ENCODE measurements at regions not wholly inside any gene's neighbourhood (a gene's known extent, or its start where the extent isn't known, plus 50 kb on each side); places are given as distances from the start of the nearest gene placed in this dataset.

DNA sequence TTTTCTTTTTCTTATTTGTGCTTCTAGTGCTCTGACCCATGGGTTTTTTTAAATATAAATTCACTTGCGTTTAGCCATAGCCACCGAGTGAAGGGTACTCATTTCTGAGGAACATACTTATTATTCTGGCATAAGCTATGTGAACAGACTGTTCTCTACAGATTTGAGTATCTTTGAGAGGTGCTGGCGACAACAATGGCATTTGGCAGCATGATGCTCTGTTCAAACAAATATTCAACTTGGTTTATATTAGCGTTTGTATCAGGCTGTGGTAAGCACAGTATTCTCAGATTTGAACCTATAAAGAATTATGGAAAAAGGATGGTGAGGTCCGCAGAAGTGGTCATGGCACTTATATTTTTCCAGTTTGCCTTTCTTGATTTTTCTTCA, 108.7 kb upstream of the LIMCH1 start:
- DNase-seq = no peak

DNA sequence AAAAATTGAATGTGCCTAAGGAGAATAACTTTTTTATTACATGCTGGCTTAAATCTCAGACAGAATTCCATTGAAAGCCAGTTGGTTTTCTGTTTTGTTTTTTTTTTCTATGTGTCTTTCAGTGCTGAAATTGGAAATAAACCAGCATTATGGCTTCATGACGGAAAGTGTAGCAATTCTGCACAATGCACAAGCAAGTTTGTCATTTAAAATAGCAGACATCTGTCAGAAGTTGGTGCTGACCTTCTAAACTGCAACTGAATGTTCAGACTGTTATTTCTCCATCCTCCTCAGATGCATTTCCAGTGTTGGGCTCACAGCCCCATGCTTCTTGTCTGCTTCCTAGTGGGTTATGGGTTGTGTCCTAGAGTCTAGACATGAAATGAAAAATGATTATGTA, 107.2 kb upstream of the LIMCH1 start:
- DNase-seq = no peak

DNA sequence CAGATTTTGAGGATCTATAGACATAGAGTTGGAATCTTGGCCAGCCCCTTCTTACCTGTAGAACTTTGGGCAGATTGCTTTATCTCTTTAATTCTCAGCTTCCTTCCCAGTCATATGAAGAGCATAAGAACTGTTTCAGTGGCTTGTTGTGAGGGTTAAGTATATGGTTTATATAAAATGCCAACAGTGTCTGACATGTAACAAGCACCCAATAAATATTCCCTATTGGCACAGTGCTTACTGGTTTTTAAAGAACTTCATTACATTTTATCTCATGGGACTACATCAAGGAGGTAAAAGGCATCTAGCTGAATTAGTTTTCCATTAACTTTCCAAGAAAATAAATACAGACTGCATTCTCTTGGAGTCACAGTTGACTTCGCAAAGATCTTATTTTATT, 106.7 kb upstream of the LIMCH1 start:
- DNase-seq = no peak

DNA sequence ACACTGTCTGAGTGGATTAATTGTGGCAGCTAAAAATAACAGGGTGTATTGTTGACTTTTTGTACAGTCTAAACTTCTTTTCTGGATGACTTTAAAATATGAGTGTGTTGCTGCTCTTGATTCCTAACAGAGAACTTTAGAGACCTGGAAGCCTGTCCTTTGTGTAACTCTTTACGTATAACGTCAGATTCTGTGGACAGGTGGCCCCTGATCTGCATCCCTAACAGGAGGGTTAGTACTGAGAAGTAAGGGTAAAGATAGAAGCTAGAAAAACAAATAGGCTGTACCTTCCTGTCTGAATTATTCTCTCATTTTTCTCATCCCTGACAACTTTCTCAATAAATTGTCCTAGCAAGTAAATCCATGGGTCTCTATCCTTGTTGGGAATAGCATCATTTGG, 105.7 kb upstream of the LIMCH1 start:
- no peak for DNase-seq

DNA sequence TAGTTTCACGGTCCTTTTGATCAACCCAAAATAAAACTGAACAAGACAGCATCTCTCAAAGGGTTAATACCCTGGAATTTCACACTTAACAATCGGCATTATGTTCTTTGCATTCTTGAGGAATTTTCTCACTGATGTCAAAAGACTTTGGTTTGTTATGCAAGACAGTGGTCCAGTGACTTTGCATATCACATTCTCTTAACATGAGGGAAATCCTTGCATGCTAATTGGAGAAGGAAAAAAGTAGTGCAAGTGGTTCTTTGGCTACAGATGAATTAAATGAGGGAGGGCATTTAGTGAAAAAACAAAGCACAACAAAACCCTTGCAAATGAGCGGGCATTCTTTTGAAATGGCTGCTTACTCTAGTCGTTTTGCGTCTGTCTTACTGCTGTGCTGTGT, 105.1 kb upstream of the LIMCH1 start:
- no peak for DNase-seq

DNA sequence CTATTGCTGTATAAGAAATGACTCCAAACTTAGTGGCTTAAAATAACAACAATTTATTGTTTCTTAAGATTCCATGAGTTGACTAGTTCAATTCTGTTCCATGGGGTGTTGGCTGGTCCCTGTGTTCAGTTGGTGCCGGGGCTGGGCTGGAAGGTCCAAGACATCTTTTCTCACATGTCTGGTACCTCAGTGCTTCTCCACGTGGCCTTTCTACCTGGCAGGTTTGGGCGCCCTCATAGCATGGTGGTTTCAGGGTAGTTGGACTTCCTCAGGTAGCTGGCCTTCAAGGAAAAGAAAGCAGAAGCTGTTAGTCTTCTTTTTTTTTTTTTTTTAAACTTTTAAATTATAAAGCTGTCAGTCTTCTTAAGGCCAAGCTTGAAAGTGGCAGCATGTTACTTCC, 104.6 kb upstream of the LIMCH1 start:
- DNase-seq = no peak

DNA sequence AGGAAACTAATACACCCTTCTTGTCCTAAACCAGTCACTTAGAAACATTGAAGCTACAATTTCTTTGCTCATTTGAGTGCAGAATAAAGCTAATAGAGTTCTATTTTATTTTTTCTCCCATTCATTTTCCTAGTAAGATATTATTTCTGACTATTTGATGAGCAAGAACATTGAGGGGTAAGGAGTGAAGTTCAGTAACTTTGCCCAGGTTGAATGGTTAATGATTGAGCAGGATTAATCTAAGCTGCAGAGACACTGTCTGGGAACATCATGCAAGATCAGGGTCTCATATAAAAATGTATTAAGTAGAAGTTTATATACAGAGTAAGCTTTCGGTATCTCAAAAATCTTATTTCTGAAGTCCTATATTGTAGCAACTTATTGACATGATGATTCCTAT, 102.4 kb upstream of the LIMCH1 start:
- DNase-seq = no peak

DNA sequence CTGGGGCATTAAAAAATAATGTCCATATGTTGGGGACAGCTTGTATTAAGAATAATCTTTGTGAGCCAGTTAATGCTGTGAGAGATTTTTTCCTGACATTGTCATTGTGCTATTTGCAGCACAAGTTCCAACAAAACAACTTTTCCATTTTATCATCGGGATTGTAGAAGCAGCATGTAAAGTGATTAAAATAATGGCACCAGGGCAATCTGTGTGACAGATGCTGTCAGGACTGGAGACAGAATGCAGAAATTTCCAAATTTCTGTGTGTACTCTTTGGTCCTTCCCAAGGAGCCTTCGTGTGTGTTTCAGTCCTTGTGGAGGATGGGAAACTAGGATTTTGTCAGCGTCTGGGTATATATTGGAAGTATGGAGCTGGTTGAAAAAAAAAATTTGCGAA, 101.5 kb upstream of the LIMCH1 start:
- peak; percentile 70 for DNase-seq

DNA sequence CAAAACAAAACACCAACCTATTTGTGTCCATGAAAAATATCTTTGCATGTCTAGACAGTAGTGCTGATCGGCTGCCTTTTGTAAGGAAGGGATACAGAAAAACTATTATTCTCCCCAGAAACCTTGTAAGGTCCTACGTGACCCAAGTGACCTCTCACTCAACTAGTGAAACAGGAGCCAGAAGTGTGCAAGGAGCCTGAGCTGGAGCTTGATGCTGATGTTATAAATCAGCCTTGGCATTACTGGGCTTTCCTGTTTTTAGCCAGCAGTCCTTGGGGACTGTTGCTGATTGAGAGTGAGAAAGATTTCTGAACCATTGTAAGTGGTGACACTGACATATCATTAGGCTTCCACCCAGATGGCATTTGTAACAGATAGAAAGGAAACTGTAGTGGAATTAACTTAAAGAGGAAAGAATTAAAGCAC, 100.8 kb upstream of the LIMCH1 start:
- peak; percentile 72 for DNase-seq

DNA sequence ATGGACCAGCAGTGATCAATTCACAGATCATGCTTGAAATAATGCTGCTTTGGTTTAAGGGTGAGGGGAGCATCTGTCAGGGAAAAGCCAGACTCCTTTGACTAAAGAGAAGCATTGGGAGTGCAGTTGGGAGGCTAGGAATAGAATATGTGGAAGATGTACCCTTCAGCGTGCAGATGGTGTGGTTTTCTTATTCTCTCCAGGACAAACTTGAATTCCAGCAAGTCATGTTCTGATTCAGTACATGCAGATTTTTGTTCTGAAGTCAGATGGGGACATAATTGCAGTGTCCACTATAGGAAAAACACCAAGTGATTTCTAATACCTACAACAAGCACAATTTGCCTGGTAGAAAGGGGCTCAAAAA, 99.0 kb upstream of the LIMCH1 start:
- no peak for DNase-seq

DNA sequence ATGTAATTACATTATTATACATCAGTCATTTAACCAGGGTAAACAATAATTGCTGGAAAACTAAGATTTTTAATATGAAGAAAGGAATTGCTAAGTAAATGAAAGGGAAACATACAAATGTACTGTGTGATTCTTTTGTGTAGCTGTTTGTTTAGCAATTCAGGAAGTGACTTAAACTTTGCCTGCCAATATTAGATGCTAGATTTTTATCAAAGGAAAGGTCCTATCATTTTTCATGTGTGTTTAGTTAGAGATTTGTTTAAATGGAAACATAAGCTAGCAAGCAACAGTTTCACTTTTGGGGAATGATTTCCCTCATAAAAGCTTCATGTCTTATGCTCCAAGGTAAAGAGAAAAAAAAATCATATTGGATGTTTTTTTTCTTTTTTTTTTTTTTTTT, 95.1 kb upstream of the LIMCH1 start:
- no peak for DNase-seq

DNA sequence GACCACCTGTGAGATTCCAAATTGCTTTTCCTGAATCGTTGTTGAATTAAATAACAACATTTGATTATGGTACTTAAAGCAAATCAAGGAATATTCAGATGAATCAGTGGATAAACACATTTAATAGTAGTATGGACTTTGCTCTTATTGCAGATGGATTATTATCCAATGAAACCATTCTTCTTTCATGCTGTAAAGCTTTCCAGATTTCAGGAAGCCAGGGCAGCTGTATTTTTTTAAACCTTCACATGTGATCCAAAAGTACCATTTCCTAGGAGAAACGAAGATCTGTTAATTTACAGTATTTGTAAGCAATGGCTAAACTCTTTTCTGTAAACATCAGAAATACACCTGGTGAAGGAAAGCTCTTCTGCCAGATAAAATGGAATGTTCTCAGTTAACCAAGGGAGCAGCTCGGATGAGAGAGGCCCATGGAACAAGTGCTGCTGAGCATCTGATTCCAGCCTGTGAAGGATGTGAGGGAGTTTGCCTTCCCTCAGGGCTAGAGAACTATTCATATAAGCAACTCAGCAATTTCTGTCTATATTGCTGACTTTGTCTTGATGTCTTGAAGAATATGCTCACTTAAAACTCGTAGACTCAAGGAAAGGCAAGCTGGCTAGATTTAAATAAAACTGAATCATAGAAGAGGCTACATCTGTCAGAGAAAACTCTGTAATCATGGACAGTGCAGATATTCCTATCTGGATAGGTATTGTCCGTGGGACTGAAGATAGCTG, 94.4 kb upstream of the LIMCH1 start:
- no peak for DNase-seq

DNA sequence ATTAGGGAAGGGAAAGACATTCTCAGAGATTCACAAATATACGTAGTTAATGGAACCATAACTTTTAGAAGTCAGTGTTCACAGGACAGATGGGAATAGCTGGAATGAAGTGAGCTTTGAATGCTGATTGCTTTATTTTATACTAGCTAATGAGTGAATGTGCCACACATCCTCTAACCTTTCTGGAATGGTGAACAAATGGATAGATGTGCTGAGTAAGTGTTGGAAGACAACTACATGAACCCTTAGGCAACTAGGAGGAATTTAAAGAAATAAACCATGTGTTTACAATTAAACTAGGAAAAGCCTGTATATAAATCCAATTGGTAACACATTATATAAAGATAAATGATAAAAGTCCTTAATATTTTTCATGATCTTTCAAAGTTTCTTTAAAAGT, 91.6 kb upstream of the LIMCH1 start:
- DNase-seq = no peak

DNA sequence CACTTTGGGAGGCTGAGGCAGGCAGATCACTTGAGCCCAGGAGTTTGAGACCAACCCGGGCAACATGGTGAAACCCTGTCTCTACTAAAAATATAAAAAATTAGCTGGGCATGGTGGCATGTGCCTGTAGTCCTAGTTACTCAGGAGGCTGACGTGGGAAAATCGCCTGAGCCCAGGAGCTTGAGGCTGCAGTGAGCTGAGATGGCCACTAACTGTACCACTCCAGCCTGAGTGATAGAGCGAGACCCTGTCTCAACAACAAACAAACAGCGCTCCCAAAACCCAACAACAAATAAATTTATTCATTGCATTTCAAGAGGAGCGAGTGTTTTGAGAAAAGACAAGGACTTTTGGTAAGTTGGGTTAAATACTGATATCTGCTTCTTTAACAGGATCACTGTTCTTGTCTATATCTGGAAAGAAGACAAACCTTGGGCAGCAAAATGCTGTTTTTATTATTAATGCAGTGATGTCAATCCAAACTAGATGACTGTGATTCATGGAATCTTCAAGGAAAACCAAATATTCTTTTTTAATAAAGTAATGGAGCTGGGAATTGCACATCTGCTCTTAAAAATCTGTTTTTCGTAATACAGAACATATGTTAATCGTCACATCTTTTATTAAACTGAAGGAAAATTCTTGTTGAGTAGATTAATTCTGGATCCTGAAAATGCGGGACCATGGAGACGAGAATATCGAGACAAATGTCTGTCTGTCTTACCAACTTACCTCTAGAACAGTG, 90.8 kb upstream of the LIMCH1 start:
- DNase-seq = no peak

DNA sequence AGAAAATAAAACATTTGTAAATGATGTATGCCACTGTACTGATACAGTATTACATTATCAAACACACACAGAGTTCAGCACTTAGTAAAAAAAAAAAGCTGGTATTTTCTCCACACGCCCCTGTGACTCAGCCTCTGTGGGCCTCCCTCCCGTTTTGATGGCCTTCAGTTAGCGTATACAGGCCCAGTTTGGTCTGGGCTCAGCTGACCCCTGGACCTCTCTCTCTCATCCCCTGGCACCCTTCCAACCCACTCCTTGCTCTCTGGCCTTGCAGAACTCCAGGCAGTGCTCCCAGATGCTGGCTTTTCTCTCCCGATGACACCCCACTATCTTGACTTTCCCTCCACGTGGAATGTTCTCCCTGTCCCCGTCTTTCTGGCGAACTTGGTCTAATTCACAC, 89.0 kb upstream of the LIMCH1 start:
- no peak for DNase-seq

DNA sequence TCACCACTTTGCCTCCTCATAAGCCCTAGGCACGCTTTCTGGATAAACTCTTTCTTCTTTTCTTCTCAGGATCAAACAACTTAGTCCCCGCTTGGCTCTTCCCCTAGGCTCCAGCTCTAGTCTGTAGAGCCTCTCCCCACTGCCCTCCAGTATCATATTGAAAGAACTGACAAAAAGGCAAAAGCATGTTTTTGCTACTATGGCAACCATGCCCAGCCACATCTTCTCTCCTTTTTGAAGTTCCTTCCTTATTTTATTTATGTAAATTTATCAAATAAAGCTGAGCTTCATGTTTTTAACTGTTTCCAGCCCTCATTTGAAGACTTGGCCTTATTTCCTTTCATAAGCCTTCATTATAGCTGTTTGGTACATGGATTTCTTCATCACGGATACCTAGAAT, 86.0 kb upstream of the LIMCH1 start:
- DNase-seq = no peak

DNA sequence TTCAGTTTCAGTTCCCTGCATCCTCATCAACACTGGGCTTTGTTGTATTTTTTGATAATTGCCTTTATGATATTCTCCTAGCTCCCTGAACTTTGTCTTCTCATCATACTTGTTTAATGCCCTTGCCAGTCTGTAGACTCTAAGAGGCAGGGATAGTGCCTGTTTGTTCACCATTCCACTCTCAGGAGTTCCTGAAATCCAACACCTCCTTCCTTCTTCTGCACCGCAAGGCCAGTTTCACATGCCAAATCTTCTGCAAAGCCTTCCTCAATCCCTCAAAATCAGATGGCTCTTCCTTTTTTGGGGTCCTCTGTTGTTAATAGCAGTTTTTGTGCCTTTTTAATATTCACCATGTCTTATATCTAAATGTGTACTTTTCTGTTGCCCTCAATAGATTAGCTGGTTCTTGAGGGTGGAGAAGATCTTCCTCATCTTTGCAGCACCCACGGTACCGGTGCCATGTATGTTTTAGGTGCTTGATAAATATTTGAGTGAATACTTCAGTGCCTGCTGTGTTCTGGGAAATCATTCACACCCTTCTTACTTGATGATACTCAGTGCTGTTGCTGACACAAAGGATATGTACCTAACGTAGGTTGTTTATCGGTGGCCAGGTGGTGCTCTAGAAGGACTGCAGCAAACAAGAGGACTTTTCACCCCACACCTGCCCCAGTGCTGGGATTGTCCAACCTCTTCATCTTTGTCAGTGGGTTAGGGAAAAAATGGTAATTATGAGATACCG, 85.3 kb upstream of the LIMCH1 start:
- no peak for DNase-seq

DNA sequence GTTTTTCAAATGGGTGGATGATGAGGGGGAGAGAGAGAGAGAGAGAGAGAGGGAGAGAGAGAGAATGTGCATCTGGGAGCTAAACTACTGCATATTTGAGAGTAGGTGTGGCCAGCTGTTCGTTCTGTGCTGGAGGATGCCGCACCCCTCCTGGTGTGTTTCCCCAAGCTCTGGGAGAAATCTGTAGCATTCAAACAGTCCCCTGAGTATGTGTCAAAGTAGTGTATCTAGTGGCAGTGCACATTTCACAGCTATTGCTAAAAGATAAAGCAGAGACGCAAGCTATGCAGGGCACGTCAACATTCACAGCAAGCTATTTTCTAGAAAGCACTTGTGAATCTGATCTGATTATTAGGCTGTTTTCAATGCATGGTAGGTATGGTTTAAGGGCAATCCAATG, 83.5 kb upstream of the LIMCH1 start:
- DNase-seq = no peak

DNA sequence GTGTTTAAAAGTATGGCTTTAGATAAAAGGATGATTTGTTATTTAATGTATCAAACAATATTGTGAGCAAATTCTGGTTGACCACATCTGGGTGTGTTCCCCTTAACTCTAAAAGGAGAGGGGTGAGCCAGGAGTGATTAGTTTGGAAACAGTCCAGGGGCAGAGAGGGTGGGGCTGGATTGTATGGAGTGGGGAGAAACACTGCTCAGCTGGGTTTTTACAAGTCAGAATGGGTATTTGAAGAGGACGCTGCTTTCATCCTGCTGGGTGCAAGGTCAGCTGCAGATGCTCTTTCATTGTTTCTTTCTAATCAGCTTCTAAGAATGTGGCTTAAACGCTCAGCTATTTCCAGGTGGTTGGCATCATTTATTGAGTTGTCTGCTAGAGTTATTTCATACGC, 82.8 kb upstream of the LIMCH1 start:
- DNase-seq = peak; percentile 3

DNA sequence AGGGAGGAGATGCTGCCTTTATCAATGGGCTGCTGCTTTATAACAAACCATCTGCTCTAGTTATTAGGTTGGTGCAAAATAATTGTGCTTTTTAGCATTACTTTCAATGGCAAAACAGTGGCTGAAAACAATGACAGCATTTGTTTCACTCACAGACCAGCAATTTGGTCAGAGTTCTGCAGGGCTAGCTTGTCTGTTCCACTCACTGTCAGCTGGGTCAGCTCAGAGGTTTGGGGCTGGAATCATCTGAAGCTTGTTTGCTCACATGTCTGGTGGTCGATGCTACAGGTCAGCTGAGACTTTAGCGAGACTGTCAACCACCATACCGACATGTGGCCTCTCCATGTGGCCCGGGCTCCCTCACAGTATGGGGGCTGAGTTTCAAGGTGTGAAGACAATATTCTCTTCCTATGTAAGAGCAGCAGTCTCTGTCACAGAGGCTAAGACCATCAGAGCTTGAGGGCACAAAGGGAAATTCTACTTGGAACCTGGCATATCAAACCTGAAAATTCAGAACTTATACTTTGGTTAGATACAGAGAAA, 81.3 kb upstream of the LIMCH1 start:
- no peak for DNase-seq

DNA sequence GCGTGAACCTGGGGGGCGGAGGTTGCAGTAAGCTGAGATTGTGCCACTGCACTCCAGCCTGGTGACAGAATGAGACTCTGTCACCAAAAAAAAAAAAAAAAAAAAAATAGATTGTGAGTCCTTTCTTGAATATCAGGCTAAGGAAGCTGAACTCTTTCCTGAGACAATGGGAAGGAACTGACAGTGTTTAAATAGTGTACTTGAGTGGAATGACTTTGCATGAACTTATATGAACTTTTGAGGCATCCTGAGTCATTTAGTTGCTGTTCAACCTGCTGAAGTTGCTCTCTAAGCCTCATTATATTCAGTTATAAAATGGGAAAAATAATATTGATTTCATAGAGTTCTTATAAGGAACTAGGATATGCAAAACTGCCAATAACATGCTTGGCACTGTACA, 79.3 kb upstream of the LIMCH1 start:
- DNase-seq = no peak

DNA sequence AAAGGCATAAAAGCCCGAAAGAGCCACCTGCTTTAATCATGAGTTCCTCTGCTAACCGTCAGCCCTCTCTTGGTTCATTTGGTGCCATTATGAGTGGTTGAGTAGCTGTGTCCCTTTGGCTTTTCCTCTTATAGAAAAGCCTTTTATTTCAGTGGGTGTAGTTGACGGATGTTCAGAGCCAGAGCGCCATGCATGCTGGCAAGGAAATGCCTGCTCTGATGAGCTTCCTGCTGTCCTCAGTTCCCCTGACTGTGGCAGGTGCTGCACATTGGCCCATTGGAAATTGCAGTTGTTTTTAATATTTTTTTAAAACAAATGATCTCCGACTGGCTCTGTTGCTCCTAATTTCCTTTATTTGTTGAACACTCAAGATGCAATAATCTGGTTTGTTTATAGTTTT, 77.3 kb upstream of the LIMCH1 start:
- DNase-seq = no peak

DNA sequence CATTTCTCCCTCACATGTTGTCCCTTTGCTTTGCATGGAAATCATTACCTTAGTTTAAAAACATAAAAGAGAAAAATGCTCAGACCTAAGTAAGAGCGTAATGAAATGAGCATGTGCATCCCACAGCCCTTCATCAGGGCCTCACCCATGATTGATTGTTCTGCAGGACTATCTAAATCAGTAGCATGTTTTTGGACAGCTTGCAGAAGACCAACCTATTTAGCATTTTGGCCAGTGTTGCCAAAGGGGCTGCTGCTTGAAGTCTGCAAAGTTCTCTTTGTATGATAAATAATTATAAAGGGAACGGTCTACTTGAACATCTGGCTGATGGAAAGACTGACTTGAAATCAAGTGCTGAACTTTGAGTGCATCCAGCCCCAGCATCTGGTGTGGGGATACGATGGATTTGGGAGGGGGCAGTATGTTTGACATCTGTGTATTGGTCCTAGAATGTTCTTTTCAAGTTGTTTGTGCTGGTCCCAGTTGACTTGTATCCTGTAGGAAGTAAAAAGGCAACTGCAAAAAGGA, 76.1 kb upstream of the LIMCH1 start:
- DNase-seq = no peak

Measured in NCI-H82 (cell line).